ENCODE measurements at regions not wholly inside any gene's neighbourhood (a gene's known extent, or its start where the extent isn't known, plus 50 kb on each side); places are given as distances from the start of the nearest gene placed in this dataset.
A peak's percentile ranks its signal among the peaks of the same experiment; 100 is the strongest.
"Not testable (repeated sequence)": the region's sequence is repeated elsewhere in the genome, so short reads cannot be mapped to it uniquely, and the experiment has no call there.

- DNase-seq, result not testable (repeated sequence)
Measured at GRCh38 chr11:3513311-3513710, 128.5 kb downstream of the ART5 start.

DNA sequence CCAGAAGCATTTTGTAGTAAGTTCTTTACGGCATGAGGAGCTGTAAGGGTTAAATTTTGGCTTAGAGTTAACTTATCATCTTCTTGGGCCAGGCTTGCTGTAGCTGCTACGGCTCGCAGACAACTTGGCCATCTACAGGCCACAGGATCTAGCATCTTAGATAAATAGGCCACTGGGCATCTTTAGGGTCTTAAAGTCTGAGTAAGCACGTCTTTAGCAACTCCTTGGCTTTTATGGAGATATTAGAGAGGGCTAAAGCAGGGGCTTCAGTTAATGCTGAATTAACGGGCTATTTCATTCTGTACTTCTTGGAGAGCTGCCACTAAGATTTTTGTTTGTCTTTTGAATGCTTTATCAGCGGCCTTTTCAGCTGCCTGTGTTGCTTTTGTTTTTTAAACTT is 129.0 kb downstream of the ART5 start:
- DNase-seq, result not testable (repeated sequence)

DNA sequence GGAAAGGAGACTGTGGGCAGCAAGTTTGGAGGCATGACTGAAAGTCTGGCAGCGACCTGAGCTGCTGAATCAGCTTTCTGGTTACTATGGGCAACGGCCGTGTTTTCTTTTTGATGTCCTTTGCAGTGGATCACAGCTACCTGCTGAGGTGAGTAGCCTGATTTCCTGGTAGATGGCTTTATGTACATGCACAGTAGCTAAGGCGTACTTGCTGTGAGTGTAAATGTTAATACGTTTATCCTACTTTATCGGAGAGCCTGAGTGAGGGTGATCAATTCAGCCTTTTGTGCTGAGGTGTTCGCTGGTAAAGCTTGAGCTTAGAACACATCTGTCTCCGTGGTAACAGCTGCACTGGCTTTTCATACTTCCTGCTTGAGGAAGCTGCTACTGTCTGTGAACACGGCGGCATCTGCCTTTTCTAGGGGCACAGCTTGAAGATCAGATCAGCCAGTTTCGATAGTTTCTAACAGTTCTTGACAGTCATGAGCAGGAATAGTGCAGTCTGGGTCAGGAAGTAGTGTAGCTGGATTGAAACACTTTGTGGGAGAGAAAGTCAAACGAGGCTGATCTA is 129.6 kb downstream of the ART5 start:
- DNase-seq, result peak; percentile 18

- DNase-seq, result not testable (repeated sequence)
Measured at GRCh38 chr11:3511416-3512132, 130.2 kb downstream of the ART5 start.

DNA sequence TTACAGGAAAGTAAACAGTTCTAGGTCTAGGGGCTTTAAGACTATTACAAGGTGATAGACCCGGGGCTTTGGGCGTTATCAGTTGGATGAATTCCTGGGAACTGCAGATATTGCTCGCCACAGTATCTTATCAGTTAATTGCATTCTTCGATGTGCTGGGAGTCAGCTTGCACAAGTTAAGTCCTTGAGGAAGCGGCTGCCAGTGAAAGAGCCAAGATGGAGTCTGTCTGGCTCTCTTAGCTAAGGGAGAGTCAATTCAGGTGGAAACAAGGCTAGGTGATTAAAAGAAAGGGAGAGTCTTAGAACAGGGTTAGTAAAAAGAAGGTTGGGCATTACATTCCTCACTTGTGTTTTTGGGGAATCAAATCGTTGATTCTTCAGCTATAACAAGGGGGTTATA is 130.6 kb upstream of the ZNF195 start:
- not testable (repeated sequence) for DNase-seq

GRCh38 chr11:3499198-3499597 is 120.3 kb upstream of the ZNF195 start:
- not testable (repeated sequence) for DNase-seq

DNA sequence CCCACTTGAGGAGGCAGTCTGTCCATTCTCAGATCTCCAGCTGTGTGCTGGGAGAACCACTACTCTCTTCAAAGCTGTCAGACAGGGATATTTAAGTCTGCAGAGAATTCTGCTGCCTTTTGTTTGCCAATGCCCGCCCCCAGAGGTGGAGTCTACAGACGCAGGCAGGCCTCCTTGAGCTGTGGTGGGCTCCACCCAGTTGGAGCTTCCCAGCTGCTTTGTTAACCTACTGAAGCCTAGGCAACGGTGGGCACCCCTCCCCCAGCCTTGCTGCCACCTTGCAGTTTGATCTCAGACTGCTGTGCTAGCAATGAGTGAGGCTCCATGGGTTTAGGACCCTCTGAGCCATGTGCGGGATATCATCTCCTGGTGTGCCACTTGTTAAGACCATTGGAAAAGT is 119.4 kb upstream of the ZNF195 start:
- DNase-seq, result not testable (repeated sequence)

DNA sequence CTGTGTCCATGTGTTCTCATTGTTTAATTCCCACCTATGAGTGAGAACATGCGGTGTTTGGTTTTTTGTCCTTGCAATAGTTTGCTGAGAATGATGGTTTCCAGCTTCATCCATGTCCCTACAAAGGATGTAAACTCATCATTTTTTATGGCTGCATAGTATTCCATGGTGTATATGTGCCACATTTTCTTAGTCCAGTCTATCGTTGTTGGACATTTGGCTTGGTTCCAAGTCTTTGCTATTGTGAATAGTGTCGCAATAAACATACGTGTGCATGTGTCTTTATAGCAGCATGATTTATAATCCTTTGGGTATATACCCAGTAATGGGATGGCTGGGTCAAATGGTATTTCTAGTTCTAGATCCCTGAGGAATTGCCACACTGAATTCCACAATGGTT is 114.2 kb upstream of the ZNF195 start:
- DNase-seq, result not testable (repeated sequence)

DNA sequence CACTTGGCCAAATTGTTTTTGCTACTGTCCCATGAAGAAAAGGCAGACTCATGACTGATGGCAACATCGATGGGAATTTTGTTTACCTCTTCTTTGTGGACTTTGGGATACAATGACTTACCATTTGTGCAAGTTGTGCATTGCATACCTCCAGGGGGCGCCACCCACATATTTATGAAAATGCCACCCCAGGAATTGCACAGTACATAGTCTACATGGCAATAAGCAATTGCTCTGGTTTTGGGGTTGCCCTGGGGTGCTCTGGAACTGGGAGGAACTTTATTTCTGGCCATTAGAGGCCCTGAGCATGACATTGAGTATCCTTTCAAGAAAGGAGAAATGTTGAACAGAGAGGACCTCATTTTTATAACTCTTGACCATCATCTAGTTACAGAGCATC is 109.1 kb upstream of the ZNF195 start:
- not testable (repeated sequence) for DNase-seq

- not testable (repeated sequence) for DNase-seq
Measured at GRCh38 chr11:3485737-3486136, 106.8 kb upstream of the ZNF195 start.

GRCh38 chr11:3476937-3477885 is 98.3 kb upstream of the ZNF195 start:
- not testable (repeated sequence) for DNase-seq

GRCh38 chr11:3476084-3476936 is 97.4 kb upstream of the ZNF195 start:
- not testable (repeated sequence) for DNase-seq

GRCh38 chr11:3468963-3469362 is 90.0 kb upstream of the ZNF195 start:
- not testable (repeated sequence) for DNase-seq

DNA sequence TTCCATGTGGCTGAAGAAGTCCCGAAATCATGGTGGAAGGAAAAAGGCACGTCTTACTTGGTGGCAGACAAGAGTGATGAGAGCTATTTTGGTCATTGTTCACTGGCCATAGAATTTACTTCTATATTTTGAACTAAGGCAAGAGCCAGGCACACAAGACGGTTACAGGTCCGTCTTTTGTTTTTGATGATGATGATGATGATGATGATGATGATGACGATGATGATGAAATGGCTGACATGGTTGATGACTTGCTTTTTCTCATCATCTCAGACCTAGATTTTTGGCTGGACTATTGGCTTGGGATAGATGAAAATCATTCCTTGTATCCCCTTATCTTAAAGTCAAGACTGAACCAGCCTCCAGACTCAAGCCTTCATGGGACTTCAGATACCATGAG is 88.7 kb upstream of the ZNF195 start:
- not testable (repeated sequence) for DNase-seq

DNA sequence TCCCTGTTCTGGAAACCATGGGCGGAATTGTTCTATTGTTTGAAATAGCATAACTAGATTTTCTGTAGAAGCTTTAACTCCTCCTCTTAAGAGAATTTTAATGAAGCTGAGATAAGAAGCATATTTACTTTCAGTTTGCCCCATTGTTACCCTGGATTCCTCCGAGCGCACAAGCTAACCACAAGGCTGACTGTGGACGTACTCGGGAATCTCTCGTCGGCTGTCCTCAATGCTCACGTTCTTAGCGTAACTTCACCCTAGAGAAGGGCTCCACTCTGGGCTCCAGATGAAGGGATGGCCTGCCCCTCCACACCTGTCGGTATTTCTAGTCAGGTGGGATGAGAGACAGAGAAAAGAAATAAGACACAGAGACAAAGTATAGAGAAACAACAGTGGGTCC is 76.7 kb upstream of the ZNF195 start:
- DNase-seq, result not testable (repeated sequence)

DNA sequence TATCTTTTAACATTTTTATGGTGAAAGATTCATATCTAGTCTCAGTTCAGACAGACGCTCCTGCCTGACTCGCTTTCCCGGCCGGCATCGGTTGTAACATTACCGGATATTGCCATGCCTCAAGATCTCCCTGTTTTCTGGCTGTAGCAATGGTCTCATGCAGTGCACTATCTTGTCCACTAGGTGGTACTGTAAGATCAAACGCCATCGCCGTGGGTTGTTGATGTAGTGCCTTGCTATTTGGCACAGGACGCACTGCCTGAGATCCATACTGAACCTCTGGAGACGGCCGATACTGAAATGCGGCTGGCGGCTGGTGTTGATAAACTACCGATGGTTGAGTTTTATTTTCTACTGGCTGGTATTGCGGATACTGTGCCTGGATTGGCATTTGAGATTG is 75.9 kb upstream of the ZNF195 start:
- DNase-seq, result peak; percentile 30

GRCh38 chr11:3453596-3454256 is 74.8 kb upstream of the ZNF195 start:
- not testable (repeated sequence) for DNase-seq

GRCh38 chr11:3450822-3451221 is 71.9 kb upstream of the ZNF195 start:
- DNase-seq, result not testable (repeated sequence)

DNA sequence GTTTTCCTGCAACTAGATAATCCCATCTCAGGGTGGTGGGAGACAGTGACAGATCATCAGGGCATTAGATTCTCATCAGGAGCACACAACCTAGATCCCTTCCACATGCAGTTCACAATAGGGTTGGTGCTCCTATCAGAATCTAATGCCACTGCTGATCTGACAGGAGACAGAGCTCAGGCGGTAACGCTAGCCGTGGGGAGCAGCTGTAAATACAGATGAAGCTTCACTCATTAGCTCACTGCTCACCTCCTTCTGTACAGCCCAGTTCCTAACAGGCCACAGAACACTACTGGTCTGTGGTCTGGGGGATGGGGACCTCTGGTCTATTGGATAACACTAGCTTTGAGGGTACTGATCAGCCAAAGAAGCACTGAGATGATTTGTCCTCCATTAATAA is 66.6 kb upstream of the ZNF195 start:
- not testable (repeated sequence) for DNase-seq

- DNase-seq, result not testable (repeated sequence)
Measured at GRCh38 chr11:3444420-3444744, 65.4 kb upstream of the ZNF195 start.

- DNase-seq, result not testable (repeated sequence)
Measured at GRCh38 chr11:3443700-3444419, 64.9 kb upstream of the ZNF195 start.
